Thymus (tissue), 11 donors: ENCODE measurements at regions not wholly inside any gene's neighbourhood (a gene's known extent, or its start where the extent isn't known, plus 50 kb on each side); places are given as distances from the start of the nearest gene placed in this dataset.

Experiments
- DNase-seq, 9 donors: peaks; one replicate each; pipeline ENCODE4 v3.0.0-alpha.2; 2013; ENCODE audit warnings: low spot score in 9 of 9, low read depth in 6 of 9, missing footprints in 1 of 9
- H3K27ac ChIP-seq, 2 donors: one replicate each; pipeline ENCODE4 v1.5.1; 2013; ENCODE audit warnings: control low read depth in 1 of 2, low read depth in 1 of 2, low read length in 1 of 2, mild to moderate bottlenecking in 1 of 2, moderate library complexity in 1 of 2
- H3K27me3 ChIP-seq, 2 donors: one replicate each; pipeline ENCODE4 v1.5.1; 2013; ENCODE audit warnings: low read length in 1 of 2; ENCODE audit not compliant: control insufficient read depth in 2 of 2, insufficient read depth in 1 of 2
- H3K36me3 ChIP-seq, 2 donors: one replicate each; pipeline ENCODE4 v1.5.1; 2013; ENCODE audit warnings: low read length in 1 of 2, mild to moderate bottlenecking in 1 of 2, moderate library complexity in 1 of 2; ENCODE audit not compliant: control insufficient read depth in 2 of 2, insufficient read depth in 2 of 2
- H3K4me1 ChIP-seq, 2 donors: one replicate each; pipeline ENCODE4 v1.5.1; 2013; ENCODE audit warnings: low read length in 2 of 2; ENCODE audit not compliant: control insufficient read depth in 2 of 2, insufficient read depth in 2 of 2
- H3K4me3 ChIP-seq, 2 donors: one replicate each; pipeline ENCODE4 v1.5.1; 2013; ENCODE audit warnings: low read length in 2 of 2, control low read depth in 1 of 2, mild to moderate bottlenecking in 1 of 2
- H3K9me3 ChIP-seq, 2 donors: one replicate each; pipeline ENCODE4 v1.5.1; 2013; ENCODE audit warnings: low read length in 1 of 2, mild to moderate bottlenecking in 1 of 2; ENCODE audit not compliant: control insufficient read depth in 2 of 2, insufficient read depth in 1 of 2
- WGBS: extraction: QIAGEN DNeasy Blood & Tissue Kit; methylation state at CpG from one replicate; pipeline ENCODE4 v1.1.7; 2013; 5-methylcytosine and 5-hydroxymethylcytosine counted together
- donor health status: healthy.

GRCh38 chr17:77906377-77906871, 52.1 kb upstream of the TNRC6C start:
- no peak for DNase-seq
- Histone ChIP-seq H3K4me3 (no peak overlapping the region), H3K27ac (no peak overlapping the region), H3K9me3 (peaks cover 0 to 4% of the 10 kb centered on the region in 2 donors), H3K36me3 (no peaks in the 10 kb centered on the region), H3K27me3 (peaks cover 0 to 2% of the 10 kb centered on the region in 2 donors), H3K4me1 (peaks cover 0 to 29% of the 10 kb centered on the region in 2 donors)
- 92% methylated on average over 10 of the region's 10 CpGs for WGBS

- Histone ChIP-seq H3K27me3 (peaks cover 0 to 2% of the 10 kb centered on the region in 2 donors), H3K4me3 (no peak overlapping the region), H3K27ac (no peak overlapping the region), H3K36me3 (no peaks in the 10 kb centered on the region), H3K9me3 (no peaks in the 10 kb centered on the region), H3K4me1 (peaks cover 0 to 26% of the 10 kb centered on the region in 2 donors)
- no peak for DNase-seq
- WGBS: 95% methylated on average over 23 of the region's 23 CpGs
Measured at GRCh38 chr17:77907497-77908461, 50.7 kb upstream of the TNRC6C start.

GRCh38 chr17:77908501-77908900, 50.0 kb upstream of the TNRC6C start:
- Histone ChIP-seq H3K36me3 (no peaks in the 10 kb centered on the region), H3K27me3 (peaks cover 0 to 2% of the 10 kb centered on the region in 2 donors), H3K9me3 (no peaks in the 10 kb centered on the region), H3K27ac (no peak overlapping the region), H3K4me3 (no peak overlapping the region), H3K4me1 (peaks cover 0 to 26% of the 10 kb centered on the region in 2 donors)
- DNase-seq: no peak
- WGBS: 97% methylated on average over 4 of the region's 4 CpGs
